EH (cell line): ENCODE measurements at regions not wholly inside any gene's neighbourhood (a gene's known extent, or its start where the extent isn't known, plus 50 kb on each side); places are given as distances from the start of the nearest gene placed in this dataset.
A peak's percentile ranks its signal among the peaks of the same experiment; 100 is the strongest.
"Not testable (repeated sequence)": the region's sequence is repeated elsewhere in the genome, so short reads cannot be mapped to it uniquely, and the experiment has no call there.

Experiments used
- DNase-seq: peaks from one replicate; pipeline ENCODE4 v3.0.0-alpha.2; 2015; ENCODE audit warnings: low read depth

DNA sequence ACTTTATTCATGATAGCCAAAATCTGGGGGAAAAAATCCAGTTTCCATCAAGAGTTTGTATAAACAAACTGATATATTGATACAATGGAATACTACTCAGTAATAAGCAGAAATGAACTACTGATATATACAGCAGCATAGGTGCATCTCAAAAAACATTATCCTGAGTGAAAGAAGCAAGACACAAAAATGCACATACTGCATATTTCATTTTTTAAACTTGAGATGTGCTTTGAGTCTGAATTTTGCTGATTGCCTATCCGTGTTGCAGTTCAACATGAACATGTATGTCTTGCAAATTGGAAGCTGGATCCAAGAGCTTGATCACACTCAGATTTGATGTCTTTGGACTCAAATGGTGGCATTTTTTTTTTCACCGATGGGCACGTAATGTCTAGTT, 132.4 kb downstream of the TSEN15 start:
- no peak for DNase-seq

DNA sequence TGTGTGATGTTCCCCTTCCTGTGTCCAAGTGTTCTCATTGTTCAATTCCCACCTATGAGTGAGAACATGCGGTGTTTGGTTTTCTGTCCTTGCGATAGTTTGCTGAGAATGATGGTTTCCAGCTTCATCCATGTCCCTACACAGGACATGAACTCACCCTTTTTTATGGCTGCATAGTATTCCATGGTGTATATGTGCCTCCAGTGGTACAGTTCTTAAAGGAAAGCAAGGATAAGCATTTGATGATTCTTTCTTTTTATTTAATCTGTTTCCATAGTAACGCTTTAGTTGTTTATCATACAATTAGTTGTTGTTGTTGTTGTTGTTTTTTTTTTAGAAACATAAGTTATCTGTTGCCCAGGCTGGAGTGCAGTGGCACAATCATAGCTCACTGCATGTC, 133.1 kb downstream of the TSEN15 start:
- DNase-seq = not testable (repeated sequence)

- DNase-seq = no peak
Measured at GRCh38 chr1:184185347-184185746, 133.8 kb downstream of the TSEN15 start.

DNA sequence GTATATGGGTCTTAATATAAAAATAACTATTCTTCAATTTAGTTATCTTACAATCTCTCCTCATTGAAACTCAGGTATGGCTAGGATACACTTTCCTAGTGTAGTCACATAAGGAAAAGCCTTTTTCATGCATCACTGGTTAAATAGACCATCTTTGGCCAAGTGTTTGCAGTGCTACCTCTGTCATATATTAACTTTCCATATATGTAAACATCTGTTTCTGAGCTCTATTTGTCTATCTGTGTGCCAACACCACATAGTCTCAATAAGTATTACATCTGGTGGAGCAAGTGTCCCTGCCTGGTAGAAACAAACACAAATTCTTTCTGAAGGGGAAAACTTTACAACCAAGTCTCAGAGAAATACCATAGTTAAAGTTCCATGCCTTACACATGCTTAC, 134.6 kb downstream of the TSEN15 start:
- no peak for DNase-seq

GRCh38 chr1:184187097-184187496, 135.6 kb downstream of the TSEN15 start:
- DNase-seq = no peak

DNA sequence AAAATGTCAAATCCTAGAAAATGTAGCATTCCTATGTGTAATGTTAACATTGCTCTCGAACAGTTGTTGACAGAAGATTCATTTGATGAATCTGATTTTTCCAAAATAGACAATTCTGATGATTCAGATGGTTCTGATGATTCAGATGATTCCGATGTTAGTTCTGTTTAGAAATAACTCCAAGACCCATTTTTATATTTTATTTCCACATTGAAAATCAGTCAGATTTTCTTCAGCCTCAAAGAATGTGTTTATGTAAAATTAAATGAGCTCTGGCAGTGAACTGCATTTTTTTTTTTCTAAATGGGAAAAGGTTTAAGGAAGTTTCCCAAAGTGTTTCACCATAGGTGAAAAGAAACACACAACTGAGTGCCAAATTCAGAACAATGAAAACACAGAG, 136.5 kb downstream of the TSEN15 start:
- peak; percentile 42 for DNase-seq

DNA sequence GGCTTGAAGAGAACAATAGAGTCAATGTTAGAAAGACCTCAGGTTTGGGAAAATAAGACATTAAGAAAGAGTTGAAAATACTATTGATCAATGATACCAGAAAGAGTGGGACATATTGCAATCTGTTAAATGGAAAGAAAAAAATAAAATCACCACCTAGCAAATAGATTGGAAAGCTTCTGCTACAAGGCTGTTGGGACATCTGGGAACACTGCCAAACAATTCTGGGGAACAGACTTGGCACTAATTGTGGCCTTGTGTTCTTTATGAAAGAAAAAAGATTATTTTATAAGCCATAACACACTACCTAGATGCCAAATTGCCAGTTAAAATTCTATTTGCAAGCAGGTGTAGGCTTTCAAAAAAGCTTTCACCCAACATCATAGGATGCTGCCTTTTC, 137.8 kb downstream of the TSEN15 start:
- DNase-seq = peak; percentile 6

DNA sequence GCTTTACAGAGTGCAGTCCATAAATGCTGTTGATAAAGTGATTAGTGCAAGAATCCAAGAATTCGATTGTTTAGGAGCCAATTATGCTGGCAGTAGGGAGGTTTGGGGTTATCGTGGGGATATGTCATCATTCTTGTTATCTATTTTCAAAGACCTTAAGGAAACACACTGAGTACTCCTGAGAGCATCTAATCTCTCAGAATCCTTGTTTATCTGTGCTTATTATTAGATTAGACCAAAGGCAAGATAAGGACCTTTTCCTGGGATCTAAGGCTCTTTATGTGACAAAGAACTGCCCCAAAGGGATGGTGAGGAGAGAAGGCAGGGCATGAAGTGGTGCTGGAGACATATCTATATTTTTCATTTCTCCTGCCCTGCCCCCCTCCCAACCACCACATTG, 139.1 kb downstream of the TSEN15 start:
- DNase-seq = no peak

DNA sequence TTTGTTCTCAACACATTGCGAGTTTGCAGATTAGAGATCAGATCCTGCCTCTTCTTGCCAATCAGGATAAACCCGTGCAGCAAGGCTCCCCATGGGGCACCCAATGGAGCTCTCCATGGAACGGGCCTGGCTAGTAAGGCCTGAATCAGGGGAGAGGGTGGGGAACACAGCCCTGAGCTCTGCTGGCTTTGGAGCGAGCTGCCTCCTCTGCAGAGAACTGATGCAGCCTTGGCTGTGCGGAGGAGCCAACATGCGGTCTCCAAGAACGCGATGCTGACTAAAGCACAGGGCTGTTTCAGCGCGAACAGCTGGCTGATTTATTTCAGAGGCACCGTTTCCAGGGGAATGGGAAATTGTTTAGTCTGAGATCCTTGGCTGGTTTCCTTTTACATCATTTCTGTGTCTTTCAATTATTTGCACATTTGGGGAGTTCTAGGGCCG, 139.7 kb downstream of the TSEN15 start:
- peak; percentile 64 for DNase-seq

GRCh38 chr1:184192796-184193195, 141.3 kb downstream of the TSEN15 start:
- no peak for DNase-seq

DNA sequence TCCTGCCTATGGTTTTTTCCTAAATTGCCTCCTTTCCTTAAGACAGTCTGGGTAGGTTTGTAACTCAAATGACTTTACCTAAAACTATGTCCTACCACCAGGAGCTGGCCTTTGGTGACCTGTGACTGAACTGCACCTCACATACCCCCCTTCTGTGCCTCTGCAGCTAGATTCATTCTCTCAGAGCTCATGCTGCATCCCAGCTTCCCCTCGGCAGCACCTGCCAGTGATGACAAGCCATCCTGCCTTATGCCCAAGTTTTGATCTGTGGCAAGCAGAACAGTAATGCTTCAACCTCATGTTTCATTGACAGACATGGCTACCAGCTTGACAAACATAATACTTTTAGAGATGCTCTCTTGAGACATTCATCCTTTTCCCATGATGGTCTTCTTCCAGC, 141.9 kb downstream of the TSEN15 start:
- no peak for DNase-seq

- no peak for DNase-seq
Measured at GRCh38 chr1:184194236-184194635, 142.7 kb downstream of the TSEN15 start.

DNA sequence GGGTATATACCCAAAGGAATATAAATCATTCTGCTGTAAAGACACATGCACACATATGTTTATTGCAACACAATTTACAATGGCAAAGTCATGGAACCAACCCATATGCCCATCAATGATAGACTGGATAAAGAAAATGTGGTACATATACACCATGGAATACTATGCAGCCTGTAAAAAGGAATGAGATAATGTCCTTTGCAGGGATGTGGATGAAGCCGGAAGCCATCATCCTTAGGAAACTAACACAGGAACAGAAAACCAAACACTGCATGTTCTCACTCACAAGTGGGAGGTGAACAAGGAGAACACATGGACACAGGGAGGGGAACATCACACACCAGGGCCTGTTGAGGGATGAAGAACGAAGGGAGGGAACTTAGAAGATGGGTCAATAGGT, 144.2 kb downstream of the TSEN15 start:
- DNase-seq = not testable (repeated sequence)

DNA sequence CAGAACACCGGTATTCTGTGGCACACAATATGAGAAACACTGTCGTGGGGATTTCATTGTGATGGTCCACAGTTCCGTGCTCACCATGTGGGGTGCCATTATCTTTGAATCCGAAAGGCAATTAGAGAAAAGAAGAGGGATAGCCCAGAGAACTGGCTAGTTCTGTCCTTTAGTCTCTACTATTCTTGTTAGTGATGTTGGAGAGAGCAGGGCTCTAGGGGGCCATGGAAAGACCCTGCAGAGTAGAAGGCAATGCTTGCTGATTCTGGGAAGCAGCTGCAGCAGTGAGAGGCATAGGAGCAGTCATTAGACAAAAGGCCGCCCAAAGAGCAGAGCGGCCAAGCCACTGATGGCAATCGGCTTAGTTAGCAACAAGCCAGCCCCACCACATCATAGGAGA, 146.3 kb downstream of the TSEN15 start:
- DNase-seq = no peak

DNA sequence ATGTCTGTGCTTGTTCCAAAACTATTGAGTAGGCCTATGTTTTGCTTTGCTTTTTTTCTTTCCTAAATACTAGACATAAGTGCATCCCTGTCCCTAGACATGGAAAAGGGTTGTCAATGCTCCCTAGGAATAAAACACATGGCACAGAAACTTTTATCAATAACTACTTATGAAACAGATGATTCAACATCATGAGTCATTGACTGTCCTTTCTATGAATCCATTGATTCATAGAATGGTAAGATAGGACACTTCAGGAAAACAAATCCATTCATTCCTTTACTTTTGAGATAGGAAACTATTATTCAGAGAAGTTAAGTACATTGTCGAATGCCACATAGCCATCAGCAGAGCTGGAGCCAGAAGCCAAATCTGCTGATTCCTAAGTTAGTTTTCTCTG, 147.5 kb downstream of the TSEN15 start:
- no peak for DNase-seq

GRCh38 chr1:184199438-184200085, 148.0 kb downstream of the TSEN15 start:
- peak; percentile 45 for DNase-seq

- DNase-seq = no peak
Measured at GRCh38 chr1:184208622-184209021, 157.1 kb downstream of the TSEN15 start.

DNA sequence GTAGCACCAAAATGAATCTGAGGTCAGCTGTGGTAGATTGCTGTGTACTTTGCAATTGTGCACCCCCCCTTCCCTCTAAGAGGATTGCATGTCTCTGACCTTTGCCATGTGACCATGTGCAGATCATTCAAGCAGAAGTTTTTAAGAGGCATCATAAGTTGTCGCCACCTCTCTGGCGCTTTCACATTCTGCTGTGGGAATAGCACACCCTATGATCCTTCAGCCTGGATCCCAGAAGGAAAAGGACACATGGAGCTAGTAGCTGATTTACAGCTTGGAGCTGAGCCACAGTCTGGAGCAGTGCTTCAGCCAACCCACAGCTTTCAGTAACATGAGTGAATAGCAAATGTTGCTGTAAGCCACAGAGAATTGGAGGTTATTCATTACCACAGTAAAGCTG, 158.5 kb downstream of the TSEN15 start:
- peak; percentile 86 for DNase-seq

GRCh38 chr1:184210862-184211261, 159.3 kb downstream of the TSEN15 start:
- DNase-seq = no peak

DNA sequence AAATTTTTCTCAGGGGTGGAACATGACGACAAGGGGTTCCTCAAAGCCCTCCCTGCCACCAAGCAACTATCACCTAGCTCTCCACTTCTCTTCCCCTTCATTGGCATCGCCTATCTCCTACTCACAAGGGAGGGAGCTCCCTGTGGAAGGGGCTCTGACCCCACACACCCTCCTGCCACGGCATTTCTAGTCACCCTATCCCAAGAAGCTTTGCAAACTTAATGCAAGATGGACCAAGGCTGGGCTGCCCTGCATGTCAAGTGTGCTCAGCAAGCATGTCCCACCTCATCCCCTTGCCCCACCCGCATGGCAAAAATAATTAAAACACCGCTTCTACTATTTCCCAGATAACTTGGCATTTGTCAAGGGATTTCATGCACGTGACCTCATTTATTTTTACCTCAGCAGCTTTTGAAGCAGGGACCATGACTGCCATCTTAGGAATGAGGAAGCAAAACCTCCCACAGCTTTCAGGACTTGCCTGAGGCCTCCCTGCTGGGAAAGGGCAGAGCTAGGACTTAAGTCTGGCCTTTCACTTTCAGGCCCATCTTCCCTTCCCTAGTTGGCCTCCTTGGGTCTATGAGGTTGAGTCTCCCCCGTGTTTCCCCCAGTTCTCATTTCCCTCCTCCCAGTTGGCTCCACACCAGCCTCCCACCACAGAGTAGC, 161.3 kb downstream of the TSEN15 start:
- DNase-seq = peak; percentile 96

GRCh38 chr1:184214128-184214527, 162.6 kb downstream of the TSEN15 start:
- no peak for DNase-seq

DNA sequence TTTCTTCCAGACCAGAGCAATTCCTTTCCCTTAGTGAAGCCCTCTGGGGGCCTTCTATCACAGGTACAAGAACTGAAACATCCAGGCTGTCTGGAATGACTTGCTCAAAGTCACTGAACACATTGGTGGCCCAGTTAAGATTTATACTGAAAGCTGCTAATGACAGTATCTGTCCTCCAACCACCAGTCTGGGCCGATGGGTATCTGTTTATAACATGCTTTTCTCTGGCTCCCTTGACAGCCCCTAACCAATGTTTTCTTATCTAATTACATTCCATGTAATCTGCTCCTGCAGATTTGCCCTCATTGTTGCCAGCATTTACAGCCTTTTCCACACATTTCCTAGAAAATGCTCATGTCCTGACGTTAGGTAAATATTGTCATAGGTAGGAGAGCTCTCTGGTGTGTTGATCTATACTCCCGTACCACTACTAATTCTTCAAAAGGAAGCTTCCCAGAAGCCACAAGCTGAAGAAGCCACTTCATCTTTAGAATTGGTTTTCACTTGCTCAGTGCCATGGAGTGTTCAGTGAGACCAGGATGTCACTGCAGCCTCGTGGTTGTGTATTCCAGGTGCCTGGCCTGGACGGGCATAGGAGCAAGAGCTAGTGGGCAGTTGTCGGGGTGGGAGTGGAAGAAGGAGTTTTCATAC, 163.9 kb downstream of the TSEN15 start:
- no peak for DNase-seq

- peak; percentile 41 for DNase-seq
Measured at GRCh38 chr1:184218458-184219075, 167.0 kb downstream of the TSEN15 start.
